HG02943 (cell line): ENCODE measurements at regions not wholly inside any gene's neighbourhood (a gene's known extent, or its start where the extent isn't known, plus 50 kb on each side); places are given as distances from the start of the nearest gene placed in this dataset.
"Not testable (repeated sequence)": the region's sequence is repeated elsewhere in the genome, so short reads cannot be mapped to it uniquely, and the experiment has no call there.

Source experiments
- ATAC-seq: cut with Tn5 transposase; IDR thresholded peaks from one replicate; pipeline ENCODE4 v1.9.1; 2021; ENCODE audit warnings: mild to moderate bottlenecking, low read depth, moderate library complexity; ENCODE audit not compliant: unreplicated experiment

- not testable (repeated sequence) for ATAC-seq
Observed at GRCh38 chr5:17755406-17755805, 121.1 kb downstream of the TAF11L14 start.

- no peak for ATAC-seq
Observed at GRCh38 chr5:17761326-17761725, 127.1 kb downstream of the TAF11L14 start.

- ATAC-seq = no peak
Observed at GRCh38 chr5:17763301-17763700, 129.0 kb downstream of the TAF11L14 start.

GRCh38 chr5:17766031-17766430 is 131.8 kb downstream of the TAF11L14 start:
- no peak for ATAC-seq

- no peak for ATAC-seq
Observed at GRCh38 chr5:17769277-17769676, 135.0 kb downstream of the TAF11L14 start.

GRCh38 chr5:17772232-17772631 is 138.0 kb downstream of the TAF11L14 start:
- ATAC-seq = no peak

GRCh38 chr5:17785774-17786173 is 151.5 kb downstream of the TAF11L14 start:
- ATAC-seq = no peak

GRCh38 chr5:17788351-17788750 is 154.1 kb downstream of the TAF11L14 start:
- ATAC-seq = no peak

- no peak for ATAC-seq
Observed at GRCh38 chr5:17794201-17794600, 159.9 kb downstream of the TAF11L14 start.

GRCh38 chr5:17794815-17795214 is 160.6 kb downstream of the TAF11L14 start:
- ATAC-seq = no peak

- ATAC-seq = no peak
Observed at GRCh38 chr5:17796142-17796541, 161.9 kb downstream of the TAF11L14 start.

- no peak for ATAC-seq
Observed at GRCh38 chr5:17796757-17797396, 162.6 kb downstream of the TAF11L14 start.

GRCh38 chr5:17799521-17799920 is 165.3 kb downstream of the TAF11L14 start:
- ATAC-seq = no peak

GRCh38 chr5:17801595-17801994 is 167.3 kb downstream of the TAF11L14 start:
- ATAC-seq = no peak

- ATAC-seq = no peak
Observed at GRCh38 chr5:17802256-17802655, 168.0 kb downstream of the TAF11L14 start.

- ATAC-seq = no peak
Observed at GRCh38 chr5:17803971-17804370, 169.7 kb downstream of the TAF11L14 start.

GRCh38 chr5:17805227-17805825 is 171.1 kb downstream of the TAF11L14 start:
- ATAC-seq = no peak

GRCh38 chr5:17806818-17807468 is 172.7 kb downstream of the TAF11L14 start:
- ATAC-seq = no peak

- ATAC-seq = no peak
Observed at GRCh38 chr5:17808566-17808965, 174.3 kb downstream of the TAF11L14 start.

- ATAC-seq = no peak
Observed at GRCh38 chr5:17810734-17811133, 176.5 kb downstream of the TAF11L14 start.

- ATAC-seq = no peak
Observed at GRCh38 chr5:17813214-17813613, 179.0 kb downstream of the TAF11L14 start.

GRCh38 chr5:17816505-17816904 is 182.2 kb downstream of the TAF11L14 start:
- no peak for ATAC-seq
